Chondrocyte (in vitro differentiated cells): ENCODE measurements at regions not wholly inside any gene's neighbourhood (a gene's known extent, or its start where the extent isn't known, plus 50 kb on each side); places are given as distances from the start of the nearest gene placed in this dataset.
A peak's percentile ranks its signal among the peaks of the same experiment; 100 is the strongest.

Experiments used
- DNase-seq: peaks from one replicate; pipeline ENCODE4 v3.0.0; 2021; ENCODE audit warnings: mixed read lengths, low spot score
- H3K27ac Mint-ChIP-seq: one replicate; pipeline ENCODE4 v1.8.0; 2021; ENCODE audit warnings: mild to moderate bottlenecking, moderate library complexity, mixed read lengths; ENCODE audit not compliant: unreplicated experiment
- H3K27me3 Mint-ChIP-seq: 2 replicates; pipeline ENCODE4 v1.8.0; 2021; ENCODE audit warnings: low read depth, mixed read lengths
- H3K36me3 Mint-ChIP-seq: 2 replicates; pipeline ENCODE4 v1.8.0; 2021; ENCODE audit warnings: low read depth, mixed read lengths
- H3K4me1 Mint-ChIP-seq: 2 replicates; pipeline ENCODE4 v1.8.0; 2021; ENCODE audit warnings: low read depth, mild to moderate bottlenecking, mixed read lengths
- H3K4me3 Mint-ChIP-seq: one replicate; pipeline ENCODE4 v1.8.0; 2021; ENCODE audit warnings: mild to moderate bottlenecking, moderate library complexity, mixed read lengths; ENCODE audit not compliant: unreplicated experiment
- H3K9me3 Mint-ChIP-seq: 2 replicates; pipeline ENCODE4 v1.8.0; 2021; ENCODE audit warnings: low read depth, mixed read lengths
- CTCF ChIP-seq: fragments of 200-600 bp; sonication (generic); IDR thresholded peaks from 2 replicates; pipeline ENCODE4 v1.5.0; 2021; ENCODE audit warnings: antibody characterized with exemption, mild to moderate bottlenecking, moderate library complexity

GRCh38 chr10:3418926-3419325 is 246.3 kb upstream of the PITRM1 start:
- DNase-seq = no peak
- peaks cover 12% of the 10 kb centered on the region for H3K4me1 Mint-ChIP-seq
- H3K27me3 Mint-ChIP-seq = peaks cover 3% of the 10 kb centered on the region

GRCh38 chr10:3418041-3418754 is 245.6 kb upstream of the PITRM1 start:
- H3K4me3 Mint-ChIP-seq = no peak overlapping the region
- no peak for DNase-seq
- peaks cover 9% of the 10 kb centered on the region for H3K4me1 Mint-ChIP-seq
- H3K9me3 Mint-ChIP-seq = no peaks in the 10 kb centered on the region
- no peak for TF ChIP-seq CTCF
- peaks cover 3% of the 10 kb centered on the region for H3K27me3 Mint-ChIP-seq
- no peaks in the 10 kb centered on the region for H3K36me3 Mint-ChIP-seq
- peak overlapping the region; percentile 36 for H3K27ac Mint-ChIP-seq

More at GRCh38 chr10:3418926-3419325, 246.3 kb upstream of the PITRM1 start:
- Mint-ChIP-seq H3K27ac (peak overlapping the region; percentile 36), H3K4me3 (no peak overlapping the region), H3K9me3 (no peaks in the 10 kb centered on the region), H3K36me3 (no peaks in the 10 kb centered on the region)
- TF ChIP-seq CTCF = no peak

- no peaks in the 10 kb centered on the region for H3K9me3 Mint-ChIP-seq
- H3K27ac Mint-ChIP-seq = no peak overlapping the region
- no peak overlapping the region for H3K4me3 Mint-ChIP-seq
- TF ChIP-seq CTCF = no peak
- peaks cover 9% of the 10 kb centered on the region for H3K4me1 Mint-ChIP-seq
- no peak for DNase-seq
- H3K27me3 Mint-ChIP-seq = peaks cover 3% of the 10 kb centered on the region
- H3K36me3 Mint-ChIP-seq = no peaks in the 10 kb centered on the region
These were observed 244.5 kb upstream of the PITRM1 start for GRCh38 chr10:3417096-3417495.

DNA sequence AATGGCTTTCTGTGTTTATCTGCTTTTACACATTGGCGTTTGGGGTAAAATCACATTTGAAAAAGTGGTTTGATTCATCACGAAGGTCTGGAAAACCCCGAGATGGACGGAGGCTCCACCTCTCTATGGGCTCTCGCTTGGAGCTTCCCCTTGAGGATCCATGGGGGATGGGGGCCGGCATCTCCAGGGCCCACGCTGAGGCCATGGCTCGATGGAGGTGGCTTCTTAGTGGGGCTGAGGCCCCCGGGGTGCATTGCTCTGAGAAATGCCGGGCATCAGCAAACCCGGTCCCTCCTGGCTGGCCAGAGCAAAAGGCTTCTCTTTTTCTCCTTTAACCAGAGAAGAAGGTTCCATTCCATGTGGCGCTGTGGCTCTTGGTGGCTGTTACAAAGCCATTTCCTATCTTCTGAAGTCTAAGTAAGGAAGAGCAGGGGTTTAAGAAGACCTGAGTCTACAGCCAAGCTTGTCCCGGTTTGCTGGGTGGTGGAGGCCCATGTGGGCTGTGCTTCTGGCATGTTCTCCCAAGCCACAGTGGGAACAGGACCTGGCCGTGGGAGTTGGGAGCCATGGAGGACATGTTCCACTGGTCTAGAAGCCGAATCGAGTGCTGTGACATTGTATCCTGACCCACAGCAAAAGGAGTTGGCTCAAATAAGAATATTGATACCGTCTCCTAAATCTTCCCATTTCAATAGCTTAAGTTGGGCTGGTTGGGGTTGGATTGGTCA is 243.5 kb upstream of the PITRM1 start:
- peaks cover 2% of the 10 kb centered on the region for H3K9me3 Mint-ChIP-seq
- H3K4me1 Mint-ChIP-seq = peaks cover 9% of the 10 kb centered on the region
- H3K36me3 Mint-ChIP-seq = no peaks in the 10 kb centered on the region
- H3K27ac Mint-ChIP-seq = no peak overlapping the region
- H3K27me3 Mint-ChIP-seq = peaks cover 3% of the 10 kb centered on the region
- DNase-seq = no peak
- H3K4me3 Mint-ChIP-seq = no peak overlapping the region
- TF ChIP-seq CTCF = no peak

GRCh38 chr10:3415038-3415736 is 242.6 kb upstream of the PITRM1 start:
- DNase-seq = no peak
- Mint-ChIP-seq H3K36me3 (no peaks in the 10 kb centered on the region), H3K4me1 (peaks cover 9% of the 10 kb centered on the region), H3K4me3 (no peak overlapping the region), H3K27ac (no peak overlapping the region), H3K27me3 (peaks cover 3% of the 10 kb centered on the region), H3K9me3 (peaks cover 5% of the 10 kb centered on the region)
- TF ChIP-seq CTCF = no peak
